Pancreas (tissue), 10 donors: ENCODE measurements at regions not wholly inside any gene's neighbourhood (a gene's known extent, or its start where the extent isn't known, plus 50 kb on each side); places are given as distances from the start of the nearest gene placed in this dataset.
"Not testable (repeated sequence)": the region's sequence is repeated elsewhere in the genome, so short reads cannot be mapped to it uniquely, and the experiment has no call there.

Source experiments
- ATAC-seq, 4 donors: fragments of 200-7000 bp; cut with Tn5 transposase; one replicate each; pipeline versions ENCODE4 v1.8.0 to v1.9.1; 2020; ENCODE audit warnings: mild to moderate bottlenecking in 4 of 4, moderate library complexity in 4 of 4
- DNase-seq, 6 donors: peaks; one replicate each; pipeline ENCODE4 v3.0.0-alpha.2; 2020
- FAIRE-seq: peaks from 2 replicates; lab custom pipeline; 2012; peaks lifted over from hg19 to GRCh38; lab: Jason Lieb, UNC
- H3K27ac ChIP-seq, 4 donors: fragments of 200-600 bp; sonication (generic); 1 replicate in 3 of 4; 2 replicates in 1 of 4; pipeline versions ENCODE4 v1.5.0 to v1.8.0; 2020
- H3K27me3 ChIP-seq, 4 donors: fragments of 200-600 bp; one replicate each; pipeline ENCODE4 v1.8.0; 2021
- H3K36me3 ChIP-seq, 3 donors: fragments of 200-600 bp; sonication (generic) in 1 of 3; one replicate each; pipeline versions ENCODE4 v1.5.0 to v1.8.0; 2020 to 2021
- H3K4me1 ChIP-seq, 3 donors: fragments of 200-600 bp; one replicate each; pipeline ENCODE4 v1.8.0; 2021
- H3K4me3 ChIP-seq, 4 donors: fragments of 200-600 bp; sonication (generic) in 2 of 4; one replicate each; pipeline versions ENCODE4 v1.5.0 to v1.8.0; 2020 to 2021
- H3K9me3 ChIP-seq, 4 donors: fragments of 200-600 bp; one replicate each; pipeline ENCODE4 v1.8.0; 2021
- WGBS, 2 donors: extraction: QIAGEN DNeasy Blood & Tissue Kit; methylation state at CpG; one replicate each; pipeline ENCODE4 v1.1.7; 2013; 5-methylcytosine and 5-hydroxymethylcytosine counted together
- intact Hi-C, 3 donors: fragments of 100-400 bp; cut with DNase I; formaldehyde crosslinking; loops; one replicate each; pipeline versions ENCODE4 v1.11.1 to v1.14.2; 2022
- TF ChIP-seq, protein P1 (sequence below), 4 donors: fragments of 200-600 bp; sonication (generic) in 3 of 4; IDR thresholded peaks; one replicate each; pipeline versions ENCODE4 v1.5.0 to v1.8.0; 2021; ENCODE audit warnings: antibody characterized with exemption in 4 of 4
- donor health status: healthy with polysubstance abuse.
- donor health status: DM: no; HTN: no; CAD: no; lungs with moderate emphysema.
- donor health status: DM: no; HTN: no; CAD: no.
- donor health status: control.
- donor health status: control.
- donor health status: Bipolar disorder and iron deficiency.
- donor health status: DM: yes; HTN: yes; CAD: no.
- donor health status: DM: no; HTN: no; CAD: no.
- donor health status: DM: no; HTN: no; CAD: no.
- donor health status: DM: yes; HTN: yes; CAD: no.

GRCh38 chr17:71809537-71809936 is 311.3 kb upstream of the SOX9 start:
- Histone ChIP-seq H3K9me3 (no peaks in the 10 kb centered on the region), H3K4me3 (no peak overlapping the region), H3K36me3 (no peaks in the 10 kb centered on the region), H3K27ac (no peak overlapping the region), H3K4me1 (peaks cover 0 to 6% (median 4%) of the 10 kb centered on the region in 3 donors), H3K27me3 (no peaks in the 10 kb centered on the region)
- ATAC-seq (no peak), DNase-seq (no peak), FAIRE-seq (no peak)
- intact Hi-C loops, result no loop called here
- TF ChIP-seq, protein P1, sequence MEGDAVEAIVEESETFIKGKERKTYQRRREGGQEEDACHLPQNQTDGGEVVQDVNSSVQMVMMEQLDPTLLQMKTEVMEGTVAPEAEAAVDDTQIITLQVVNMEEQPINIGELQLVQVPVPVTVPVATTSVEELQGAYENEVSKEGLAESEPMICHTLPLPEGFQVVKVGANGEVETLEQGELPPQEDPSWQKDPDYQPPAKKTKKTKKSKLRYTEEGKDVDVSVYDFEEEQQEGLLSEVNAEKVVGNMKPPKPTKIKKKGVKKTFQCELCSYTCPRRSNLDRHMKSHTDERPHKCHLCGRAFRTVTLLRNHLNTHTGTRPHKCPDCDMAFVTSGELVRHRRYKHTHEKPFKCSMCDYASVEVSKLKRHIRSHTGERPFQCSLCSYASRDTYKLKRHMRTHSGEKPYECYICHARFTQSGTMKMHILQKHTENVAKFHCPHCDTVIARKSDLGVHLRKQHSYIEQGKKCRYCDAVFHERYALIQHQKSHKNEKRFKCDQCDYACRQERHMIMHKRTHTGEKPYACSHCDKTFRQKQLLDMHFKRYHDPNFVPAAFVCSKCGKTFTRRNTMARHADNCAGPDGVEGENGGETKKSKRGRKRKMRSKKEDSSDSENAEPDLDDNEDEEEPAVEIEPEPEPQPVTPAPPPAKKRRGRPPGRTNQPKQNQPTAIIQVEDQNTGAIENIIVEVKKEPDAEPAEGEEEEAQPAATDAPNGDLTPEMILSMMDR (IDR thresholded peaks at IDR 0.05), result no peak

- H3K36me3 ChIP-seq, H3K9me3 ChIP-seq, FAIRE-seq, H3K27ac ChIP-seq, H3K4me1 ChIP-seq, ATAC-seq, H3K27me3 ChIP-seq, intact Hi-C loops, DNase-seq, H3K4me3 ChIP-seq: not testable (repeated sequence)
These were observed 307.0 kb upstream of the SOX9 start for GRCh38 chr17:71813861-71814260.

- intact Hi-C loops, result no loop called here
- H3K4me3 ChIP-seq, result no peak overlapping the region
- no peak for DNase-seq
- no peak for FAIRE-seq
- WGBS, 2 donors, result 89 to 91% methylated on average over 4 of the region's 4 CpGs
- H3K36me3 ChIP-seq, result no peaks in the 10 kb centered on the region
- no peaks in the 10 kb centered on the region for H3K27me3 ChIP-seq
- H3K4me1 ChIP-seq, result no peaks in the 10 kb centered on the region
- no peak for ATAC-seq
- TF ChIP-seq, protein P1 (IDR thresholded peaks at IDR 0.05), result no peak
- H3K9me3 ChIP-seq, result no peaks in the 10 kb centered on the region
- H3K27ac ChIP-seq, result no peak overlapping the region
These were observed 299.3 kb upstream of the SOX9 start for GRCh38 chr17:71821511-71821910.

DNA sequence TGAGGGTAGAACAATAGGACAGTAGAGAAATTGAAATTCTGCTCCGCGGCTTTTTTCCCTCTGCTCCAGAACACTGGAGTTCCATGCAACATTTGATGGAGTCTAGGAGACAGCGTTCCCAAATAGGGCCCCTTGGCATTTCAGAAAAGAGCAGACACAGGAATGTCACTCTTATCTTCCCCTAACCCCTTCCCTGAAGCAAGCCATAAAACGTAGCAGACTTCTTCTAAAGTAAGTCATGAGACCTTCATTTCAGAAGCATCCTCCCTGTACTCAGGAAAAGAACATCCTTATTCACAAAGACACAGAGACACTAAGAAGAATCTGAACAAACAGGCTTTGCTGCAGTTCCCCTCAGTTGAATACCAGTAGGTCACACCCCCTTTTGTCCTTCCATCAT is 296.1 kb upstream of the SOX9 start:
- intact Hi-C loops, result no loop called here
- no peaks in the 10 kb centered on the region for H3K9me3 ChIP-seq
- no peaks in the 10 kb centered on the region for H3K36me3 ChIP-seq
- TF ChIP-seq, protein P1 (IDR thresholded peaks at IDR 0.05), result no peak
- ATAC-seq (no peak), FAIRE-seq (no peak), DNase-seq (no peak)
- no peak overlapping the region for H3K27ac ChIP-seq
- no peaks in the 10 kb centered on the region for H3K27me3 ChIP-seq
- WGBS, 2 donors, result 85 to 88% methylated on average over 4 of the region's 4 CpGs
- H3K4me3 ChIP-seq, result no peak overlapping the region
- H3K4me1 ChIP-seq, result no peaks in the 10 kb centered on the region

- Histone ChIP-seq H3K36me3 (no peaks in the 10 kb centered on the region), H3K4me3 (no peak overlapping the region), H3K9me3 (no peaks in the 10 kb centered on the region), H3K27me3 (no peaks in the 10 kb centered on the region), H3K4me1 (no peaks in the 10 kb centered on the region), H3K27ac (no peak overlapping the region)
- WGBS, 2 donors, result 67 to 70% methylated on average over 4 of the region's 4 CpGs
- DNase-seq (no peak), ATAC-seq (no peak), FAIRE-seq (no peak)
- TF ChIP-seq, protein P1 (IDR thresholded peaks at IDR 0.05), result no peak
- intact Hi-C loops, result no loop called here
These were observed 295.1 kb upstream of the SOX9 start for GRCh38 chr17:71825687-71826086.

DNA sequence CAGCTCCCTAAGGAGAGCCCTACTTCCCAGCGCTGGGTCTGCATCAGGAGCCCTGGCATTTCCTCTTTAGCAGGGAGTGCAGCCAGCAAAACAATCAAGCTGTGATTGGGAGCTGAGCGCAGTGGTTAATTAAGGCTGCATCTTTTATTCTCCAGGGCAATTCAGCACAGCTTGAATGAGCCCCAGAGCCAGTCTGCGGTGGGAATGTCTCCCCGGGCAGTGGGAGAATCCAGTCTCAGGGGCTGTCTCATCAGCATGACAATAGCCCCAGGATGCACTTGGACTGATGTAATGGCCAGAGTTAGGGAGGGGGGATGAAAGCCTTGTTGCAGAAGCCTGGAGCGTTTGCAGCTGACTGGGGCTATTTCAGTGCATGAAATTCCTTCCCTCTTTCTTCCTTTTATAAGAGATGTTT is 292.6 kb upstream of the SOX9 start:
- 67 to 72% methylated on average over 5 of the region's 5 CpGs for WGBS, 2 donors
- Histone ChIP-seq H3K27ac (no peak overlapping the region), H3K36me3 (no peaks in the 10 kb centered on the region), H3K27me3 (no peaks in the 10 kb centered on the region), H3K4me1 (no peaks in the 10 kb centered on the region), H3K9me3 (no peaks in the 10 kb centered on the region), H3K4me3 (no peak overlapping the region)
- TF ChIP-seq, protein P1 (IDR thresholded peaks at IDR 0.05), result no peak
- DNase-seq, result no peak
- FAIRE-seq, result no peak
- intact Hi-C loops, result no loop called here
- no peak for ATAC-seq
